ENCODE measurements at regions not wholly inside any gene's neighbourhood (a gene's known extent, or its start where the extent isn't known, plus 50 kb on each side); places are given as distances from the start of the nearest gene placed in this dataset.

DNA sequence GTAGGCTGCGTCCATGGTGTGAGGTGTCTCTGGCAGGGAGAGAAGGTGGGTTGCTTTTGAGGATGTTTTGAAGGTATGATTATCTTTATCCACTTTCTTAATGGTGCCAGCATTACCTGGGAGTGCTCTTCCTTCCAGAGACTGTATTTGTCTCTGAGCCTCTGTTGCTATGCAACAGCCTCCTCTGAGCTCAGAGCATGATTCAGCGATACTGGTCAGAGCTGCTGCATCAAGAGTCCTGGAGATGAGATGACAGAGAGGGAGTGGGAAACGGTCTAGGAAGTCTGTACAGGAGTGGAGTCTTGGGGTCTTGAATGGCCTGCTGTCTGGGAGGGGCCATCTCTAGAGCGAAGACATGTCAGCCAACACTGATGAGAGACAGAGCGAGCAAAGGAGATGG lies 104.4 kb upstream of the RAB40AL start:
- TF ChIP-seq, protein P1, sequence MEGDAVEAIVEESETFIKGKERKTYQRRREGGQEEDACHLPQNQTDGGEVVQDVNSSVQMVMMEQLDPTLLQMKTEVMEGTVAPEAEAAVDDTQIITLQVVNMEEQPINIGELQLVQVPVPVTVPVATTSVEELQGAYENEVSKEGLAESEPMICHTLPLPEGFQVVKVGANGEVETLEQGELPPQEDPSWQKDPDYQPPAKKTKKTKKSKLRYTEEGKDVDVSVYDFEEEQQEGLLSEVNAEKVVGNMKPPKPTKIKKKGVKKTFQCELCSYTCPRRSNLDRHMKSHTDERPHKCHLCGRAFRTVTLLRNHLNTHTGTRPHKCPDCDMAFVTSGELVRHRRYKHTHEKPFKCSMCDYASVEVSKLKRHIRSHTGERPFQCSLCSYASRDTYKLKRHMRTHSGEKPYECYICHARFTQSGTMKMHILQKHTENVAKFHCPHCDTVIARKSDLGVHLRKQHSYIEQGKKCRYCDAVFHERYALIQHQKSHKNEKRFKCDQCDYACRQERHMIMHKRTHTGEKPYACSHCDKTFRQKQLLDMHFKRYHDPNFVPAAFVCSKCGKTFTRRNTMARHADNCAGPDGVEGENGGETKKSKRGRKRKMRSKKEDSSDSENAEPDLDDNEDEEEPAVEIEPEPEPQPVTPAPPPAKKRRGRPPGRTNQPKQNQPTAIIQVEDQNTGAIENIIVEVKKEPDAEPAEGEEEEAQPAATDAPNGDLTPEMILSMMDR (conservative IDR thresholded peaks at IDR 0.05; ENCODE audit: low read length): no peak
- TF ChIP-seq EZH2phosphoT487 (IDR thresholded peaks at IDR 0.05; ENCODE audit: borderline replicate concordance, low read depth, low read length): no peak
